ENCODE measurements at regions not wholly inside any gene's neighbourhood (a gene's known extent, or its start where the extent isn't known, plus 50 kb on each side); places are given as distances from the start of the nearest gene placed in this dataset.

DNA sequence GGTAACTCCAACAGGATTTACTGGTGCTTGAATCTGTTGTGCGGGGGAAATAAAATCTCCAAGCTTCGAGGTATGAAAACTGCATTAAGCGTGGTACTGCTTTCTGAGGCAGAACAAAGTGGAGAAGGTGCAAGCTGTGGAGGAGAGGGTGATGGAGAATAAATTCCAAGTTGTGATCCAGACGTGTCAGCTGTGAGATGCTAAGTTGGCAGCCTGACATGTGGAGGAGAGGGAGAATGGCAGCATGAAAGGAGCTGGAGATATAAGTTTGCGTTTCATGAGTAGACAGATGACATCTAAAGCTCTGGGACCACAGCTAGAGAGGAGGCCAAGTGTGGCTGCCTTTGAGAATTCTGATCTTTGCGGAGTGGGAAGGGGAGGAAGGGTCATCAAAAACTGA is 411.8 kb downstream of the FBXO15 start:
- no peak for DNase-seq (ENCODE audit: low spot score)

DNA sequence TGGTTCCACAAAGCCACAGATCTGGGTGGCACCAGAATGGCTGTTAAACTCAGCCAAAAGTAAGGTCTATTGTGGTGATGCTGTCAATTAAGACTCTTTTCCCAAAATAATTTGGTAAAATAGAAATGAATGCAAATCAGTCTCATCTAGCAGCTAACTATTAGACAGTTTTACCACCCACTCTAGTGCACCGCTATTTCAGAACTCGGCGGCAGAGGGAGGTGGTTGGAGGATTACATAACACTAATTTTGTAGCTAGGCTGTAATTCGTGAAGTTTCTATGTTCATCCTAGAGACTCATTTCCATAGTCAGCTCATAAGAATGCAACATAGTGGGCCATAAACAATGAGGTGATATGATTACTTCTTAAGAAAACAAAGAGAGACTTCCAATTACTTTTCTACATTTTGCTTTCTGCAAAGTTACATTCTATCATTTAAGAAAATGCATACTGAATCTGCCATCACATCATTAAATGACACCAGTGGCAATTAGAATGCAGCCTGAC is 413.8 kb downstream of the FBXO15 start:
- DNase-seq (ENCODE audit: low spot score) = no peak

DNA sequence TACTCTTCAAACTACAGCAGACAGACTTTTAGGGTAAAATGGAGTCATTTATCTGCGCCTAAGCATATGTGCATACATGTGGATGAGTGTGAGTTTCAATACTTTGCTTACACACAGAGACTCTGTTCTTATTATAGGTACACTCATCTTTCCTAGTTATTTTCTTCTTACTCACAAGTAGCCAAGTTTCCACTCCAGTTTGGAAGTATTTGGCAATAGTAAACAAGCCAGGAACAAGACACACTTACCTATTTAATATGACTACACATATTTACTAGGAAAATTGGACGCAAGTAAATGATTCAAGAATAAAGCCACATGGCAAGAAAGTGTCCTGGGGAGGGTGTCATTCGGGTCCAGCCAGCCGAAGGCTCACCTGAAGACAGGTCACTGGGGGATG is 414.3 kb downstream of the FBXO15 start:
- DNase-seq (ENCODE audit: low spot score) = no peak

DNA sequence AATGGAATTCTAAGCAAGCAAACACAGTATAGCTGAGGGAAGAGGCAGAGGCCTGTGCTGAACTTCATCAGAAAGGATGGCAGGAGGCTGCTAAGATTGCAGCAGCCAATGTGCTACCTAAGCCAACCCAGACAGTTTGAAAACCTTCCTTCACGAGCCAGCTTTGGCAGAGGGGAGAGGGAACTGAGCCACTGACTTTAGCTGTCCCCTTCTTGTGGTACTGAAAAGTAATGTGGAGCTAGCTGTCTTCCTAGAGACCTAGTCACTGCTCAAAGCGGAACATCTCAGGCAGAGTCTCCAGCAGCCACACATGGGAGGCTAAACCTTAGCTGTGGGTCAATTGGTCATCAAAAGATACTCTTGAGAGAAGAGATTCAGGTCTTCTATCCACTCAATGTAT is 419.0 kb downstream of the FBXO15 start:
- DNase-seq (ENCODE audit: low spot score) = no peak

DNA sequence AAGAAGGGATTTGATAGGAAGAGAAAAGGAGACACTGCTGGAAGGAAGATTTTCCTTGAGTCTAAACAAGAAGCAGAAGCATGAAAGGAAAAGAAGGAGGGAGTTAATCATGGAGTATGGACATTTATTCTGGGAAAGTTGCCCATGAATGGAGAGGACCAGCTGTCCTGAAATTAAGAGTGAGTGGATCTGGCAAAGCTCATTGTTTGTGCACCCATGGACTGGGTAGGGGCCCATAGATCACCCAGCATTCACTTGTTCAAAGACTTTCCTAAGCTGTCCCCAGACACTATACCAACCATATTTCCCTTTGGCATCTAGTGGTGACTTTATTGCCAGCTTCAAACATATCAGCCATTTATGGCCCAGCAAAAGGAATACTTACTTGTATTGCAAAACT is 422.7 kb downstream of the FBXO15 start:
- DNase-seq (ENCODE audit: low spot score) = no peak

DNA sequence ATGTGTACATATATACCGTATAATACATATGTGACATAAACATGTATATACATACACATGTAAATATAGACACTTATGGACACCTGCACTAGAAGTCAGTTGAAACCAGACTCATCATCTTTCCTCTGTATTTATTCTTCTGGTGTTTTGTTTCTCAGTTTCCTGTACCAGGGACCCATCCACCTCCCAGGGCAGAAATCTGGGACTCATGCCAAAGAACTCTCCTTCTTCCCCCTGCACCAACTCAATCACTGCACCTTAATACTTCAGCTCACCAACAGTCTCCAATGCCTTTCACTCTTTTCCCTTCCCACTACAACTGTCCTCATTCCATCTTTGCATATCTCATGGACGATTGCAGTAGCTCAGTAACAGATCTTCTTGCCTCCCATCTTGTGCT is 428.0 kb downstream of the FBXO15 start:
- no peak for DNase-seq (ENCODE audit: low spot score)

DNA sequence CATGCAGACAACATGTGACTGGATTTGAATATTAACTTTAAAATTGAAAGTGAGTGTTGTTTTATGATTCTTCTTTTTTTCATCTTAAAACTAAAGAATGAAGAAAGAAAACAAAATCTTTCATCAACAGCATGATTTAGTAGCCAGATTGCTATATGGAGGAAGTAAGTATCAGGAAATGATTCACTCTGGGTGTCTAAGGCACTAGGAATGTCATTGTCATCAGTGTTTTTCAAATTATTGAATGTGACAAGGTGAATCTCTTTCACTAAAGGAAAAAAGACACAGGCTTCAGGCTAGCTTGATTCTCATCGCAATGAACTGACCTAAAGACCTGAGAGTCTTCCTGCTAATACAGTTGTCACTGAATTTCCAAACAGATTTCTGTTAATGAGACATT is 430.1 kb downstream of the FBXO15 start:
- peak; percentile 17 for DNase-seq (ENCODE audit: low spot score)

DNA sequence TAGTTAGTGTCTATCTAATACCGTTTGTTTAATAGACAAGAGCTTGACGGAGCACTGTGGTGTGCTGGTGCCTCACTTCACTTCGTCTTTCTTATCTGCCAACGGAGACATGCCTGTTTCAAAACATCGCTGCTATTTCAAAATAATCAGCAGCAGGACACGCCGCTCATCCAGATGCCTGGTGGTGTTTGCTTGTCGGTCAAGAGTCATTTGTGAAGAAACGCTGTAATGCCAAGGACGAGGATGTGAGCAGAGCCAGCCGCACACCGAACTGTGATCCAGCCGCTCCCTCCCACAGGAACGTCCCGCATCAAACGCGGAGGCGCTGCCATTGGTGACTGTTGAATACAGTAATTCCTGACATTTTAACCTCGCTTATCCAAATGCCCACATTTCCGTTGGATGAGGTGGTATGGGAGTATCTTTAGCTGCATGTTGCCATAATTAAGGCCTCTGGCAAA is 432.4 kb downstream of the FBXO15 start:
- no peak for DNase-seq (ENCODE audit: low spot score)

DNA sequence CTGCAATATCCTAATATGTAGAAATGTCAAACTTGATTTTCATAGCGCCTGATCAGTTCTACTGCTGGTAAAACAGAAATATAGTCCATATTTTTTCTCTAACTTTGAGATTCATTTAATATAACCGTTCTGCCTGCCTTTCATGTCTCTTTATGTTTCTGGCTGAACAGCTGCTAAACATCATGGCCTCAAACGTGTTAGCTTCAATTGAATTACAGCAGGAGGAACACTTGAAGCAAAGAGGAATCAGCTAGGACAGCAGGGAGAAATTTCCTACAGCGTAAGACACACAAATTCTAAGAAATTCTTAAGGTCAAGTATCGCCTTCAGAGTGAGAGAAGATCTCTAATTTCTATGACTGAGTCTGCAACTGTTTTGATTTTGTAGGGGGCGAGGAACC is 433.2 kb downstream of the FBXO15 start:
- DNase-seq (ENCODE audit: low spot score) = no peak

DNA sequence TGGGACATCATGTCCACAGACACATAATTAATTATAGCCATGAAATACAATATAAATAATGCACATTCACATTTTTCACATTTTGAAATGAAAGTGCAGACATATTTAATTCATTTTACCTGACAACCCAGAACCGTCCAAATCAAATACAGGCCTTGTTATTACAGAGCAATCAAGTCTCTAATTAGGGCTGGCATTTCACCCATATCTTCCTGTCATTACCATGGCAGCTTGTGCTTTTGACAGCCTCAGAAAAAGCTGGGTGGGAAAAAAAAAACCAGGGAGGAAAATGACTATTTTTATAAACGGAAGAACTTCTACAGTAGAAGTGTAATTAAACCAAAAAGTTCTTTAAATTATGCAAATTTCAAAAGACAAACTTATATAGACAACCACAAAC is 436.4 kb downstream of the FBXO15 start:
- DNase-seq (ENCODE audit: low spot score) = no peak

DNA sequence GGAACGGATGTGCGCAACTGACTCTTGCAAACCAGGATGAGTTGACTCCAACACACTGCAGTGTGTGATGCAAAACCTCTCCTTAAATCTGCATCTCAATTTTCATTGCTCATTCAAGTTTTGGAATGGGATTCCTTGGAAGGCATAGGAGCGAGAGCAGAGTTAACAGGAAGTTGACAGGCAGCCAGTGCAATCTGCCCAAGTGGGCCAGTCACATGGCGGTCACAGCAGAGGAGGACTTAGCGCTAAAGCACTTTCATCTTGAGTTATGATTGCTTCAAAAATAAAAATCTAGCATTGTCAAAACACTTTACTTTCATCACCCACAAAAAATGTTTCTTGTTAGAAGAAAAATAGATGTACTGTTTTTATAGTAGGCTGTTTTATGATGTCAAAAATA is 439.0 kb downstream of the FBXO15 start:
- no peak for DNase-seq (ENCODE audit: low spot score)

DNA sequence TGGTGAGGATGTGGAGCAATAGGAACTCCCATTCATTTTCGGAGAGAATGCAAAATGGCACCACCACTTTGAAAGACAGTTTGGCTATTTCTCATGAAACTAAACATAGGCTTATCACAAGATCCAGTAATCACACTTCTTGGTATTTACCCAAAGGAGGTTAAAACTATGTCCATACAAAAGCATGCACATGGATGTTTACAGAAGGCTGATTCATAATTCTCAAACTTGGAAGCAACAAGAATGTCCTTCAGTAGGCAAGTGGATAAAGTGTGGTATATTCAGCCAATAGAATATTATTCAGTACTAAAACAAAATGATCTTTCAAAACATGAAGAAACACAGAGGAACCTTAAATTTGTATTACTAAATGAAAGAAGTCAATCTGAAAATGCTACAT is 440.6 kb downstream of the FBXO15 start:
- no peak for DNase-seq (ENCODE audit: low spot score)

DNA sequence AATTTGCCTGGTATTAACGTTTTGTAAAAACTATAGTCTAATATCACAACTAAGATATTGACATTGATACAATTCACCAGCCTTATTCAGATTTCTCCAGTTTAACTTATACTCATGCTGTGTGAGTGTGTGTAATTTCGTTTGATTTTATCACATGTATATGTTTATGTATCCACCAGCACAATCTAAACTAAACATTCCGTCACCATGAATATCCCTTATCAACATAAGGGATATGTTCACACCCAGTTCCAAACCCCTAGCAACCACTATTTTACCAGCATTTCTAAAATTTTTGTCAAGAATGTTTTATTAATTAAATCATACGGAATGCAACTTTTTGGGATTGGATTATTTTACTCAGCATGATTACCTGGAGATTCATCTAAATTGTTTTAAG is 450.3 kb downstream of the FBXO15 start:
- no peak for DNase-seq (ENCODE audit: low spot score)

DNA sequence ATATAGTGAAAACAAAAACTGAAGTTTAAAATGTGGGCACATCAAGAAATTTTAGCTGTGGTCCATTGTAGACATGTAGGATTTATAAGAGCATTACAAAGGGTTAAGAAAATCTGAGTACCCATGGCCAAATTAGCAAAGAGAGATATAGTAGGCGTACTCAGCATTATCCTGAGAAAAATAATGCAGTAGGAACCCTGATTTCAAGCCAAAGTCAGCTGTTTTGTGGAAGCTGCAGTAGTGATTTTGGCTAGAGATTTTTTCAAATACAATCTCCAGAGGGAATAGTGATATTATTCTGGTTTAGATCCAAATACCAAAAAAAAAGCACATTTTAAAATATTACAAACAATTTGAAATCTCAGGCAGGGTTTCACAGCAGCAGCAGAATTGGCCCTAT is 450.9 kb downstream of the FBXO15 start:
- no peak for DNase-seq (ENCODE audit: low spot score)

DNA sequence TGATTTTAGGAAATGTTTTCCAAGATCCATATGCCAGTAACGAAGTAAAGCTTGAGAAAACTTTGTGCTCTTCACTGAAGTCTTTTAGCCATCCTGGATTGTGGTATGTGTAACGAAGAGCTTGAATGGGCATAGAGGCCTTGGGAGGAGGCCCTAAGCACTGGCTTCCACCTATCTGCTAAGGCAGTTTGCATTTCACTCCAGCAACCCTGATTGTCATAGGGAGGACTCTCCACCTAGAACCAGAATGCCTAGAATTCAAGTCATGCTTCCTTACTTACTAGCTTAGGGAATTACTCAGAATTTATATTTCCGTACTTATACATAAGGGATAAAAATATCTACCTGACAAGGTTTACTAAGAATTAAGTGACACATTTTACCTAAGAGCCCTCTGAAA is 451.5 kb downstream of the FBXO15 start:
- no peak for DNase-seq (ENCODE audit: low spot score)

DNA sequence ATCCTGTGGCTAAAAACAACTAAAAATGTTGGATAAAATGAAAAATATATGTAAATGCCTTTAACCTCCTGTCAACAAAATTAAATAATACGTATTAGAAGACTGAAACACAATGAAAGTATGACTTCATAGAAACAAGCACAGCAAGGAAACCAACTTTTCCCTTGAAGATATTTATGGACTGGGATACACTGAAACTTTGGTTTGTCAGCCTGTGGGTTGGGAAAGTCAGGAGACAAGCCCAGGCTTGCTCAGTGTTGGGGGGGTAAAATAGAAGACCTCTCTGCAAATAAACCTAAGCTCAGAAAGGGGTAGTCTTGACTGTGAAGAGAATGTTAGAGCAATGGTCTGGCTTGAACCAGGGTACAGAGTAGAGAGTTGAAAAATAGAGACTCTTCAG is 454.5 kb downstream of the FBXO15 start:
- DNase-seq (ENCODE audit: low spot score) = no peak

DNA sequence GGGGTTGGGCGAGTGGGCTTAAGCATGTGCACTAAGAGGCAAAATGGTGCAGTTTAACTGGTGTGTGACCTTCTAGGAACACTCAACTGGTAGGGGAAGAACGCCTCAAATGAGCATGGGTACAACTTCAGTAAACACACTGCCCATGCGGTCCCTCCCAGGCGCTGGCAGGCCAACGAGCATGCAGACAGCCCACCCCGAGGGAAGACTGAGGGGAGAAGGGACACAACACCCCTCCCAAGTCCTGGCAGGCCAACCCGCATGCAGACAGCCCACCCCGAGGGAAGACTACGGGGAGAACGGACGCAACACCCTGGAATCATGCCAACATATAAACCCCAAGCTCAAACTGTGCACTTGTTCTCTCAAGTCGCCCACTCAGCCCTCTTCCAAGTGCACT is 456.0 kb downstream of the FBXO15 start:
- DNase-seq (ENCODE audit: low spot score) = no peak

DNA sequence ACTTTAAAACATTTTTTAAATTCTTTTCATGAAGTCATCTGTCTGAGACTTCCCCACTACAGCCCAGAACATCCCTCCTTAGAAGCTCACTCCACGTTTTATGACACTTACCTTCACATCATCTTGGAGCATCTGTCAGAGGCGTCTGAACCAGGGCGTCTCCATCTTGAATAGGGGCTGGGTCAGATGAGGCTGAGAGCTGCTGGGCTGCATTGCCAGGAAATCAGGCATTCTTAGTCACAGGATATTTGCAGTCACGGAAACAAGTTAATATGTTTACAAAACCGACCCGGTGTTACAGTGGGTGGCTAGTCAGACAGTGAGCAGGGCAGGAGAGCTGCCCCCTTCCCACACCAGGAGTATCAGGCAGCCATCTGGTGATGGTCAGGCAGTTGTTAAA is 456.5 kb downstream of the FBXO15 start:
- DNase-seq (ENCODE audit: low spot score) = no peak

DNA sequence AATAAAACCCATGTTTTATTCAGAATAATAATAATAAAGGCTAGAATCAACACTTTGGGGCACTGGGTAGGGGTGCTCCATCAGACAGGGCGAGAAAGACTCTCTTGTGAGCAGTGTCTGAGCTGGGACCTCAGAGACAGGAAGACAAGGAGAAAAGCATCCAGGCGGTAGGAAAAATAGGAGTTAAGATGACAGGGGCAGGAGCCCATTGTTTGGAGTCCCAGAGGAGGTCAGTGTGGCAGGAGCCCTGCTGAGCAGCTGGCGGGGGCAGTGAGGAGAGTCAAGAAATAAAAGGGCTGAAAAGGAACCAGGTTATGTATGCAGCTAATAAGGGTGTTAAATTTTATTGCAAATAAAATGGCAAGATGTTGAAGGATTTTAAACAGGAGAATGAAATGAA is 457.4 kb downstream of the FBXO15 start:
- DNase-seq (ENCODE audit: low spot score) = no peak

DNA sequence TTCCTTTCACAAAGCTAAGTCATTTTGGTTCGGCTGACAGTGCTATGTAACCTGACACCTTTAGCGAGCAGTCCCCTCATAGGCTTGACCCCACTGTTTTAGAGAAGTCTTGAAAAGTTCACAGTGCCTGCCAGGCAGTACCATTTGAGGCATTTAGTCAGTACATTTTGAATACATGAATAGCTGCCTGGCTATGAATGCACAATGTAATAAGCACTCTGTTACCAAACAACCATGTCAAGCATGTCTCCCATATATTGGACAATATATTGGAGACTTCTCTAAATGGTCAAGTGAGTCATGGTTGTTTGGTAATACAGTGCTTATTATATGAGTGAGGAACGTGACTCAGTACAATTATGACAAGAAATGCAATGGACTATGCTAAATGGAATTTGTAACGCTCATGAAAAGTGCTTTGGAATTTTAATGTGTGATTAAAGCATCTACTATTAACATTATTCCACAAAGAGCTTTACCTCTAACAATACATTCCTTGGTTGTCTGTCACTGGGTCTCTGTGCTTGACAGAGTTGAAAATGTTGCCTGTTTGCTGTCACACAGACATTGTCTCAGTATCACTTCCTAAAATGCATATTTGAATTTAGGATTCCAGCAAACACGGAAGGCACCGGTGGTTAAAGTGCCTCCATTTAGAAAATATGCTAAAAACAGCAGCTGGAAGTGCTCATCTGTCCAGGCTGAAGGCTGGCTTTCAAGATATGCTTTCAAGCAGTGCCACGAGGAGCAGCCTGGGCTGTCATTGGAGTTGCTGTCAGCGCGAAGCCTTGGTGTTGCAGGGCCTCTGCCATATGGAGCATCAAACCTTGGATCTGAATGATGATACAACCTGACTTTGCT is 458.6 kb downstream of the FBXO15 start:
- no peak for DNase-seq (ENCODE audit: low spot score)

DNA sequence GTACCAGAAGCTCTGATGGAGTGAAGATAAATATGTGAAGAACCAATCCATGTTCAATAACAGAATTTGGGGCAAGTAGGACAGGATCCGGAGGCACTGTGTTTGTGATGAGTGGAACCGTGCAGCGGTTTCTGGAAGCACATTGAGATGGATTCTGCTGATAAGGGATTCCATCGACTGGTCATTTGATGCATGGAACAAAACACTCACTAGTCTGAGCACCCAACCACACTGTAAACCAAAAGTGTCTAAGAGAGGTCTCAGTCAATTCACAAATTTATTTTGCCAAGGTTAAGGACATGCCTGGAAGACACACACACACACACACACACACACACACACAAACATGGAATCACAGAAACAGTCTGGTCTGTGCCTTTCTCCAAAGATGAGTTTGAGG is 459.5 kb downstream of the FBXO15 start:
- no peak for DNase-seq (ENCODE audit: low spot score)

DNA sequence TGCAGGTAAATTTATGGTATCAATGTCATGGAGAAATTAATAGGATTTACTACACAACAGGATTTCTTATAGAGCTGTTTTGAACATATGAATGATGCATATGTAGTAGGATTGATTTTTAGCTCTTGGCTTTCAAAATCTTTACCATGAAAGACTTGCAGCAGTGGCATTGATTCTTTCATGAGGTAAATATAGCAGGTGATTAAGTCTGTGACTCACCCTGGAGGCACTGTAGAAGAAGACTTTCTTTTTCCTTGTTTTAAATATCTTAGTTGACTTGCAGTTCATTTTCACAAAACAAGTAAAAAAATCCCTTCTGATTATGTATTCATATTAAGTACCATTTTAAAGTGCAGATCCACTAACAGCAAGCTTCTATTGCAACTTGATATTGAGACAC is 463.0 kb downstream of the FBXO15 start:
- DNase-seq (ENCODE audit: low spot score) = no peak

DNA sequence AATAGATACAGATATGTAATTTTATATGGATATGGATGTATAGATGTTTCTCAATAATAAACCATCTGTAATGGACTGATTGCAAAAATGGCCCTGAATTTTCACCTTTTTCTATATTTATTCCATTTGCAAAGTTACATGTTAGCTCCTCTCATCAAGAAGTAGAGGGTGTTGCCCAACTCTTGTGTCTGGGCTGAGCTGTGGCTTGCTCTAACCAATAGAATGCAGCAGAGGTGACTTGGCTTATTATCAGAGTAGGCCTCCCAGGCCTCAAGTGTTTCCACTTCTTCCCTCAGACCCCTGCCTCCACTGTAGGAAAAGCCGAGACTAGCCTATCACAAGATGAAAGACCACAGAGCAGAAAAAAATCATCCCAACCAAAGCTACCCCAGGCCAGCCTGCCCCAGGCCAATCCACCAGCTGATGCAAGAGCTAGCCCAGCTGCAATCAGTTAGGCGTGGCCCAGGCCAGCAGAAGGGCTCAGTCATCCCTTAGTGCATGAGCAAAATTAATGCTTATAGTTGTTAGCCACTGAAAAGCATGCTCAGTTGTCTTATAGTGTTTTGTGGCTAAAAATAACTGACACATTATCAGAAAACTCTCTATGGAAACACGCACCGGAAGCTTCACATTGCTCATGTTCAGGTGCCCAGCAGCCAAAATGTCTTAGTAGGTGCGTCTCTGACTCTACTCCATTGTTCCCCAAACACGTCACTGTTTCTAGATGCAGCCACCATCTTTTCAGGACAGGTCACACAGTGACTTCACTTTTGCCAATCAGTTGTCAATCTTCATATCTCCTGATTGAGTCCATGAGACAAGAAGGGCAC is 464.0 kb downstream of the FBXO15 start:
- DNase-seq (ENCODE audit: low spot score) = no peak

Measured in SW480 (cell line).